ENCODE measurements at regions not wholly inside any gene's neighbourhood (a gene's known extent, or its start where the extent isn't known, plus 50 kb on each side); places are given as distances from the start of the nearest gene placed in this dataset.

GRCh38 chr18:46352520-46353250, 248.5 kb downstream of the HAUS1 start:
- TF ChIP-seq EZH2 (IDR thresholded peaks at IDR 0.05; ENCODE audit: borderline replicate concordance, low read depth, low read length, poor library complexity, severe bottlenecking) (no peak), CTCF (conservative IDR thresholded peaks at IDR 0.05; ENCODE audit: low read depth, low read length) (no peak)

All from A673 (cell line).